ENCODE measurements at regions not wholly inside any gene's neighbourhood (a gene's known extent, or its start where the extent isn't known, plus 50 kb on each side); places are given as distances from the start of the nearest gene placed in this dataset.

GRCh38 chr13:75135325-75135825, 346.6 kb downstream of the TBC1D4 start:
- POLR2A ChIA-PET: no interaction called here
- peaks cover 5% of the 10 kb centered on the region for H3K9me3 Mint-ChIP-seq
- no peak overlapping the region for H3K27ac Mint-ChIP-seq
- no peak for DNase-seq
- no peak for ATAC-seq (ENCODE audit: low read depth)
- H3K4me1 Mint-ChIP-seq: no peaks in the 10 kb centered on the region
- no peak overlapping the region for H3K4me3 Mint-ChIP-seq
- H3K27me3 Mint-ChIP-seq: peaks cover 6% of the 10 kb centered on the region
- no peaks in the 10 kb centered on the region for H3K36me3 Mint-ChIP-seq

GRCh38 chr13:75132701-75133695, 349.0 kb downstream of the TBC1D4 start:
- Mint-ChIP-seq H3K36me3 (no peaks in the 10 kb centered on the region), H3K4me3 (no peak overlapping the region), H3K9me3 (peaks cover 3% of the 10 kb centered on the region), H3K4me1 (no peaks in the 10 kb centered on the region), H3K27me3 (no peaks in the 10 kb centered on the region), H3K27ac (no peak overlapping the region)
- ATAC-seq (ENCODE audit: low read depth): no peak
- DNase-seq: no peak
- POLR2A ChIA-PET: no interaction called here

- ATAC-seq (ENCODE audit: low read depth): no peak
- no peak for DNase-seq
- no peak overlapping the region for H3K27ac Mint-ChIP-seq
- H3K27me3 Mint-ChIP-seq: no peaks in the 10 kb centered on the region
- H3K4me3 Mint-ChIP-seq: no peak overlapping the region
- no peaks in the 10 kb centered on the region for H3K9me3 Mint-ChIP-seq
- H3K4me1 Mint-ChIP-seq: no peaks in the 10 kb centered on the region
- H3K36me3 Mint-ChIP-seq: no peaks in the 10 kb centered on the region
- POLR2A ChIA-PET: no interaction called here
Observed at GRCh38 chr13:75129331-75129730, 352.6 kb downstream of the TBC1D4 start.

GRCh38 chr13:75124415-75124814, 357.6 kb downstream of the TBC1D4 start:
- POLR2A ChIA-PET: no interaction called here
- Mint-ChIP-seq H3K27me3 (peaks cover 2% of the 10 kb centered on the region), H3K36me3 (no peaks in the 10 kb centered on the region), H3K27ac (no peak overlapping the region), H3K4me3 (no peak overlapping the region), H3K9me3 (no peaks in the 10 kb centered on the region), H3K4me1 (no peaks in the 10 kb centered on the region)
- ATAC-seq (ENCODE audit: low read depth) (no peak), DNase-seq (no peak)

- Mint-ChIP-seq H3K27me3 (peaks cover 2% of the 10 kb centered on the region), H3K27ac (no peak overlapping the region), H3K9me3 (no peaks in the 10 kb centered on the region), H3K36me3 (no peaks in the 10 kb centered on the region), H3K4me3 (no peak overlapping the region), H3K4me1 (no peaks in the 10 kb centered on the region)
- ATAC-seq (ENCODE audit: low read depth): no peak
- POLR2A ChIA-PET: no interaction called here
- DNase-seq: no peak
Observed at GRCh38 chr13:75123428-75123827, 358.5 kb downstream of the TBC1D4 start.

- no peaks in the 10 kb centered on the region for H3K36me3 Mint-ChIP-seq
- H3K27ac Mint-ChIP-seq: no peak overlapping the region
- no peak overlapping the region for H3K4me3 Mint-ChIP-seq
- no peaks in the 10 kb centered on the region for H3K4me1 Mint-ChIP-seq
- no peak for DNase-seq
- H3K27me3 Mint-ChIP-seq: peaks cover 2% of the 10 kb centered on the region
- POLR2A ChIA-PET: no interaction called here
- H3K9me3 Mint-ChIP-seq: peaks cover 2% of the 10 kb centered on the region
- ATAC-seq (ENCODE audit: low read depth): no peak
Observed at GRCh38 chr13:75120085-75120484, 361.9 kb downstream of the TBC1D4 start.

GRCh38 chr13:75115171-75115570, 366.8 kb downstream of the TBC1D4 start:
- H3K4me1 Mint-ChIP-seq: no peaks in the 10 kb centered on the region
- H3K27ac Mint-ChIP-seq: no peak overlapping the region
- no peak overlapping the region for H3K4me3 Mint-ChIP-seq
- DNase-seq: no peak
- no peaks in the 10 kb centered on the region for H3K27me3 Mint-ChIP-seq
- POLR2A ChIA-PET: no interaction called here
- H3K36me3 Mint-ChIP-seq: no peaks in the 10 kb centered on the region
- no peak for ATAC-seq (ENCODE audit: low read depth)
- H3K9me3 Mint-ChIP-seq: peaks cover 2% of the 10 kb centered on the region

GRCh38 chr13:75103976-75104375, 378.0 kb downstream of the TBC1D4 start:
- Mint-ChIP-seq H3K36me3 (no peaks in the 10 kb centered on the region), H3K27me3 (peaks cover 8% of the 10 kb centered on the region), H3K4me3 (no peak overlapping the region), H3K9me3 (peaks cover 3% of the 10 kb centered on the region), H3K4me1 (no peaks in the 10 kb centered on the region), H3K27ac (no peak overlapping the region)
- no peak for ATAC-seq (ENCODE audit: low read depth)
- POLR2A ChIA-PET: no interaction called here
- no peak for DNase-seq

- no peak overlapping the region for H3K27ac Mint-ChIP-seq
- H3K9me3 Mint-ChIP-seq: no peaks in the 10 kb centered on the region
- no peaks in the 10 kb centered on the region for H3K4me1 Mint-ChIP-seq
- DNase-seq: no peak
- H3K4me3 Mint-ChIP-seq: no peak overlapping the region
- H3K36me3 Mint-ChIP-seq: no peaks in the 10 kb centered on the region
- no peak for ATAC-seq (ENCODE audit: low read depth)
- H3K27me3 Mint-ChIP-seq: peaks cover 13% of the 10 kb centered on the region
- POLR2A ChIA-PET: no interaction called here
Observed at GRCh38 chr13:75102001-75102716, 379.8 kb downstream of the TBC1D4 start.

- no peak overlapping the region for H3K27ac Mint-ChIP-seq
- no peak overlapping the region for H3K4me3 Mint-ChIP-seq
- ATAC-seq (ENCODE audit: low read depth): no peak
- no peak for DNase-seq
- POLR2A ChIA-PET: no interaction called here
- H3K36me3 Mint-ChIP-seq: no peaks in the 10 kb centered on the region
- peaks cover 13% of the 10 kb centered on the region for H3K27me3 Mint-ChIP-seq
- H3K4me1 Mint-ChIP-seq: no peaks in the 10 kb centered on the region
- no peaks in the 10 kb centered on the region for H3K9me3 Mint-ChIP-seq
Observed at GRCh38 chr13:75101348-75101747, 380.6 kb downstream of the TBC1D4 start.

GRCh38 chr13:75092143-75092542, 389.8 kb downstream of the TBC1D4 start:
- Mint-ChIP-seq H3K4me1 (peaks cover 5% of the 10 kb centered on the region), H3K27me3 (no peaks in the 10 kb centered on the region), H3K27ac (no peak overlapping the region), H3K4me3 (no peak overlapping the region), H3K9me3 (no peaks in the 10 kb centered on the region), H3K36me3 (no peaks in the 10 kb centered on the region)
- DNase-seq: no peak
- no peak for ATAC-seq (ENCODE audit: low read depth)
- POLR2A ChIA-PET: no interaction called here

- H3K9me3 Mint-ChIP-seq: no peaks in the 10 kb centered on the region
- H3K27ac Mint-ChIP-seq: no peak overlapping the region
- no peak for ATAC-seq (ENCODE audit: low read depth)
- DNase-seq: no peak
- H3K4me3 Mint-ChIP-seq: no peak overlapping the region
- H3K27me3 Mint-ChIP-seq: no peaks in the 10 kb centered on the region
- POLR2A ChIA-PET: no interaction called here
- H3K36me3 Mint-ChIP-seq: no peaks in the 10 kb centered on the region
- peaks cover 5% of the 10 kb centered on the region for H3K4me1 Mint-ChIP-seq
Observed at GRCh38 chr13:75091718-75092117, 390.3 kb downstream of the TBC1D4 start.

- H3K36me3 Mint-ChIP-seq: no peaks in the 10 kb centered on the region
- H3K27me3 Mint-ChIP-seq: no peaks in the 10 kb centered on the region
- peaks cover 5% of the 10 kb centered on the region for H3K4me1 Mint-ChIP-seq
- POLR2A ChIA-PET: no interaction called here
- H3K27ac Mint-ChIP-seq: no peak overlapping the region
- DNase-seq (no peak), ATAC-seq (ENCODE audit: low read depth) (no peak)
- no peak overlapping the region for H3K4me3 Mint-ChIP-seq
- H3K9me3 Mint-ChIP-seq: no peaks in the 10 kb centered on the region
Observed at GRCh38 chr13:75090872-75091615, 390.9 kb downstream of the TBC1D4 start.

All from activated naive CD8-positive, alpha-beta T cell treated with anti-CD3 and anti-CD28 coated beads, Interleukin-2, amount 10 ng/mL, durations not matched to agents 7 days and 5 days (primary cell).